GM21737 (cell line): ENCODE measurements at regions not wholly inside any gene's neighbourhood (a gene's known extent, or its start where the extent isn't known, plus 50 kb on each side); places are given as distances from the start of the nearest gene placed in this dataset.

ENCODE experiments used
- ATAC-seq: cut with Tn5 transposase; IDR thresholded peaks from one replicate; pipeline ENCODE4 v1.9.1; 2021; ENCODE audit warnings: mild to moderate bottlenecking, moderate library complexity; ENCODE audit not compliant: unreplicated experiment

- ATAC-seq: no peak
These were observed 344.0 kb downstream of the TNS1 start for GRCh38 chr2:217658806-217659205.

- ATAC-seq: no peak
These were observed 345.5 kb downstream of the TNS1 start for GRCh38 chr2:217657252-217657651.

- no peak for ATAC-seq
These were observed 346.5 kb downstream of the TNS1 start for GRCh38 chr2:217656316-217656715.

- no peak for ATAC-seq
These were observed 347.1 kb downstream of the TNS1 start for GRCh38 chr2:217655651-217656050.

GRCh38 chr2:217654168-217654567 lies 348.6 kb downstream of the TNS1 start:
- no peak for ATAC-seq

- no peak for ATAC-seq
These were observed 349.8 kb downstream of the TNS1 start for GRCh38 chr2:217652761-217653639.

- peak; percentile 60 for ATAC-seq
These were observed 352.0 kb downstream of the TNS1 start for GRCh38 chr2:217650716-217651360.

- ATAC-seq: no peak
These were observed 352.6 kb downstream of the TNS1 start for GRCh38 chr2:217650229-217650628.

GRCh38 chr2:217647925-217648324 lies 354.9 kb downstream of the TNS1 start:
- ATAC-seq: no peak

- no peak for ATAC-seq
These were observed 355.6 kb downstream of the TNS1 start for GRCh38 chr2:217647226-217647625.

- no peak for ATAC-seq
These were observed 356.9 kb downstream of the TNS1 start for GRCh38 chr2:217645896-217646295.

- ATAC-seq: no peak
These were observed 358.9 kb downstream of the TNS1 start for GRCh38 chr2:217643789-217644301.

GRCh38 chr2:217642944-217643343 lies 359.9 kb downstream of the TNS1 start:
- ATAC-seq: no peak

GRCh38 chr2:217641960-217642359 lies 360.8 kb downstream of the TNS1 start:
- no peak for ATAC-seq

- no peak for ATAC-seq
These were observed 363.3 kb downstream of the TNS1 start for GRCh38 chr2:217639481-217639880.

GRCh38 chr2:217638533-217638932 lies 364.3 kb downstream of the TNS1 start:
- ATAC-seq: no peak

- no peak for ATAC-seq
These were observed 364.8 kb downstream of the TNS1 start for GRCh38 chr2:217638031-217638430.

GRCh38 chr2:217636991-217637561 lies 365.7 kb downstream of the TNS1 start:
- ATAC-seq: no peak

- ATAC-seq: no peak
These were observed 366.2 kb downstream of the TNS1 start for GRCh38 chr2:217636578-217636977.

GRCh38 chr2:217634871-217635270 lies 367.9 kb downstream of the TNS1 start:
- no peak for ATAC-seq

- ATAC-seq: no peak
These were observed 370.8 kb downstream of the TNS1 start for GRCh38 chr2:217632043-217632442.

GRCh38 chr2:217631115-217631514 lies 371.7 kb downstream of the TNS1 start:
- ATAC-seq: no peak
